ENCODE measurements at regions not wholly inside any gene's neighbourhood (a gene's known extent, or its start where the extent isn't known, plus 50 kb on each side); places are given as distances from the start of the nearest gene placed in this dataset.

- in situ Hi-C loops (cut with MboI; ENCODE audit: low pct_unique_long_range_greater_than_20kb in 2 of 9, low sequenced_read_pairs in 9 of 9, unreplicated experiment in 9 of 9): no loop called here
- 80 to 92% methylated on average over 1 to 2 of the region's 3 CpGs; no CpG with 5 or more reads in 8 of the 10 experiments for WGBS, 10 experiments
- H3K4me1 ChIP-seq (replicated peaks in 1 of 2): peaks cover 0 to 2% of the 10 kb centered on the region in 2 donors
- H3K27ac ChIP-seq: no peak overlapping the region
- H3K4me3 ChIP-seq: no peak overlapping the region
- ATAC-seq (replicated peaks in 6 of 8): no peak
Observed at GRCh38 chr9:32291370-32291769, 93.1 kb upstream of the ACO1 start.

- Histone ChIP-seq H3K4me1 (replicated peaks in 1 of 2) (peaks cover 0 to 2% of the 10 kb centered on the region in 2 donors), H3K27ac (no peak overlapping the region), H3K4me3 (no peak overlapping the region)
- 0 to 100% (median 85%) methylated on average over 1 to 2 of the region's 2 CpGs; no CpG with 5 or more reads in 1 of the 10 experiments for WGBS, 10 experiments
- ATAC-seq (replicated peaks in 6 of 8): no peak
- in situ Hi-C loops (cut with MboI; ENCODE audit: low pct_unique_long_range_greater_than_20kb in 2 of 9, low sequenced_read_pairs in 9 of 9, unreplicated experiment in 9 of 9): no loop called here
Observed at GRCh38 chr9:32292611-32293010, 91.8 kb upstream of the ACO1 start.

- WGBS, 10 experiments: 0 to 75% (median 11%) methylated on average over 1 of the region's 1 CpG; no CpG with 5 or more reads in 5 of the 10 experiments
- Histone ChIP-seq H3K4me3 (no peak overlapping the region), H3K4me1 (replicated peaks in 1 of 2) (peaks cover 0 to 2% of the 10 kb centered on the region in 2 donors), H3K27ac (no peak overlapping the region)
- ATAC-seq (replicated peaks in 6 of 8): no peak
- in situ Hi-C loops (cut with MboI; ENCODE audit: low pct_unique_long_range_greater_than_20kb in 2 of 9, low sequenced_read_pairs in 9 of 9, unreplicated experiment in 9 of 9): no loop called here
Observed at GRCh38 chr9:32293091-32293490, 91.4 kb upstream of the ACO1 start.

GRCh38 chr9:32294106-32294505, 90.3 kb upstream of the ACO1 start:
- no peak for ATAC-seq (replicated peaks in 6 of 8)
- H3K27ac ChIP-seq: no peak overlapping the region
- WGBS, 10 experiments: 0 to 100% (median 53%) methylated on average over 1 to 2 of the region's 2 CpGs; no CpG with 5 or more reads in 2 of the 10 experiments
- peaks cover 0 to 2% of the 10 kb centered on the region in 2 donors for H3K4me1 ChIP-seq (replicated peaks in 1 of 2)
- in situ Hi-C loops (cut with MboI; ENCODE audit: low pct_unique_long_range_greater_than_20kb in 2 of 9, low sequenced_read_pairs in 9 of 9, unreplicated experiment in 9 of 9): no loop called here
- no peak overlapping the region for H3K4me3 ChIP-seq

GRCh38 chr9:32300373-32300772, 84.1 kb upstream of the ACO1 start:
- H3K27ac ChIP-seq: no peak overlapping the region
- in situ Hi-C loops (cut with MboI; ENCODE audit: low pct_unique_long_range_greater_than_20kb in 2 of 9, low sequenced_read_pairs in 9 of 9, unreplicated experiment in 9 of 9): no loop called here
- WGBS, 10 experiments: 0 to 100% (median 50%) methylated on average over 1 to 2 of the region's 2 CpGs
- H3K4me3 ChIP-seq: no peak overlapping the region
- no peaks in the 10 kb centered on the region for H3K4me1 ChIP-seq (replicated peaks in 1 of 2)
- ATAC-seq (replicated peaks in 6 of 8): no peak

- WGBS, 10 experiments: 0 to 40% (median 0%) methylated on average over 1 of the region's 1 CpG; no CpG with 5 or more reads in 3 of the 10 experiments
- no peaks in the 10 kb centered on the region for H3K4me1 ChIP-seq (replicated peaks in 1 of 2)
- no peak overlapping the region for H3K27ac ChIP-seq
- in situ Hi-C loops (cut with MboI; ENCODE audit: low pct_unique_long_range_greater_than_20kb in 2 of 9, low sequenced_read_pairs in 9 of 9, unreplicated experiment in 9 of 9): no loop called here
- no peak for ATAC-seq (replicated peaks in 6 of 8)
- no peak overlapping the region for H3K4me3 ChIP-seq
Observed at GRCh38 chr9:32304495-32304894, 79.9 kb upstream of the ACO1 start.

GRCh38 chr9:32306006-32306405, 78.4 kb upstream of the ACO1 start:
- ATAC-seq (replicated peaks in 6 of 8): no peak
- Histone ChIP-seq H3K4me1 (replicated peaks in 1 of 2) (no peaks in the 10 kb centered on the region), H3K27ac (no peak overlapping the region), H3K4me3 (no peak overlapping the region)
- in situ Hi-C loops (cut with MboI; ENCODE audit: low pct_unique_long_range_greater_than_20kb in 2 of 9, low sequenced_read_pairs in 9 of 9, unreplicated experiment in 9 of 9): no loop called here

- Histone ChIP-seq H3K27ac (peak overlapping the region; percentile 13 to 29), H3K4me3 (no peak overlapping the region), H3K4me1 (replicated peaks in 1 of 2) (peaks cover 7 to 22% of the 10 kb centered on the region in 2 donors)
- in situ Hi-C loops (cut with MboI; ENCODE audit: low pct_unique_long_range_greater_than_20kb in 2 of 9, low sequenced_read_pairs in 9 of 9, unreplicated experiment in 9 of 9): no loop called here
- 11 to 86% (median 68%) methylated on average over 1 to 4 of the region's 4 CpGs; no CpG with 5 or more reads in 3 of the 10 experiments for WGBS, 10 experiments
- peak in 5 of 8 experiments; percentile 85 to 94 (median 92) for ATAC-seq (replicated peaks in 6 of 8)
Observed at GRCh38 chr9:32319312-32319929, 65.0 kb upstream of the ACO1 start.

- Histone ChIP-seq H3K4me3 (no peak overlapping the region), H3K4me1 (replicated peaks in 1 of 2) (peaks cover 7 to 22% of the 10 kb centered on the region in 2 donors), H3K27ac (no peak overlapping the region)
- 0 to 85% (median 73%) methylated on average over 1 to 7 of the region's 7 CpGs; no CpG with 5 or more reads in 1 of the 10 experiments for WGBS, 10 experiments
- ATAC-seq (replicated peaks in 6 of 8): peak in 1 of 8 experiments; percentile 62
- in situ Hi-C loops (cut with MboI; ENCODE audit: low pct_unique_long_range_greater_than_20kb in 2 of 9, low sequenced_read_pairs in 9 of 9, unreplicated experiment in 9 of 9): no loop called here
Observed at GRCh38 chr9:32322622-32323021, 61.8 kb upstream of the ACO1 start.

GRCh38 chr9:32326146-32326545, 58.3 kb upstream of the ACO1 start:
- WGBS, 10 experiments: 20 to 100% (median 92%) methylated on average over 1 to 2 of the region's 2 CpGs; no CpG with 5 or more reads in 3 of the 10 experiments
- no peaks in the 10 kb centered on the region for H3K4me1 ChIP-seq (replicated peaks in 1 of 2)
- no peak overlapping the region for H3K27ac ChIP-seq
- in situ Hi-C loops (cut with MboI; ENCODE audit: low pct_unique_long_range_greater_than_20kb in 2 of 9, low sequenced_read_pairs in 9 of 9, unreplicated experiment in 9 of 9): no loop called here
- no peak overlapping the region for H3K4me3 ChIP-seq
- ATAC-seq (replicated peaks in 6 of 8): no peak

- in situ Hi-C loops (cut with MboI; ENCODE audit: low pct_unique_long_range_greater_than_20kb in 2 of 9, low sequenced_read_pairs in 9 of 9, unreplicated experiment in 9 of 9): no loop called here
- 20 to 92% (median 80%) methylated on average over 1 to 4 of the region's 4 CpGs for WGBS, 10 experiments
- H3K4me1 ChIP-seq (replicated peaks in 1 of 2): no peaks in the 10 kb centered on the region
- H3K4me3 ChIP-seq: no peak overlapping the region
- H3K27ac ChIP-seq: no peak overlapping the region
- ATAC-seq (replicated peaks in 6 of 8): no peak
Observed at GRCh38 chr9:32331240-32331639, 53.2 kb upstream of the ACO1 start.

GRCh38 chr9:32334112-32334511, 50.3 kb upstream of the ACO1 start:
- no peak overlapping the region for H3K4me3 ChIP-seq
- no peaks in the 10 kb centered on the region for H3K4me1 ChIP-seq (replicated peaks in 1 of 2)
- 23 to 100% (median 100%) methylated on average over 1 to 5 of the region's 7 CpGs; no CpG with 5 or more reads in 5 of the 10 experiments for WGBS, 10 experiments
- in situ Hi-C loops (cut with MboI; ENCODE audit: low pct_unique_long_range_greater_than_20kb in 2 of 9, low sequenced_read_pairs in 9 of 9, unreplicated experiment in 9 of 9): no loop called here
- ATAC-seq (replicated peaks in 6 of 8): no peak
- no peak overlapping the region for H3K27ac ChIP-seq

Measured in motor neuron (in vitro differentiated cells).